Esophagus squamous epithelium (tissue), 4 donors: ENCODE measurements at regions not wholly inside any gene's neighbourhood (a gene's known extent, or its start where the extent isn't known, plus 50 kb on each side); places are given as distances from the start of the nearest gene placed in this dataset.

Experiments
- CTCF ChIP-seq, 6 experiments: fragments of 450-650 bp in 4 of 6; fragments of 200-600 bp in 2 of 6; sonication (generic) in 2 of 6; IDR thresholded peaks; one replicate each; pipeline ENCODE4 v1.5.1; 2016 to 2019; ENCODE audit warnings: antibody characterized with exemption in 6 of 6, mild to moderate bottlenecking in 4 of 6, moderate library complexity in 4 of 6
- POLR2A ChIP-seq, 4 donors: fragments of 450-650 bp; IDR thresholded peaks; one replicate each; pipeline ENCODE4 v1.6.1; 2017; ENCODE audit warnings: antibody characterized with exemption in 4 of 4, mild to moderate bottlenecking in 4 of 4, moderate library complexity in 3 of 4

- TF ChIP-seq CTCF (IDR thresholded peaks at IDR 0.05) = no peak
- no peak for TF ChIP-seq POLR2A (IDR thresholded peaks at IDR 0.05)
Observed at GRCh38 chr6:156379392-156380289, 397.5 kb upstream of the ARID1B start.
